ENCODE measurements at regions not wholly inside any gene's neighbourhood (a gene's known extent, or its start where the extent isn't known, plus 50 kb on each side); places are given as distances from the start of the nearest gene placed in this dataset.

GRCh38 chr9:105973951-105974351 lies 279.6 kb downstream of the TMEM38B start:
- Histone ChIP-seq H3K27ac (no peak overlapping the region), H3K36me3 (no peaks in the 10 kb centered on the region), H3K9me3 (no peaks in the 10 kb centered on the region), H3K4me3 (no peak overlapping the region), H3K4me1 (ENCODE audit: control insufficient read depth in 1 of 2, low read depth in 2 of 2) (no peaks in the 10 kb centered on the region), H3K27me3 (replicated peaks; ENCODE audit: insufficient read depth) (no peaks in the 10 kb centered on the region)
- no peak for TF ChIP-seq CTCF (IDR thresholded peaks at IDR 0.05)
- no peak for ATAC-seq (ENCODE audit: insufficient number of reproducible peaks, low FRiP score, low read depth)
- DNase-seq (ENCODE audit: low spot score) = no peak

- no peaks in the 10 kb centered on the region for H3K27me3 ChIP-seq (replicated peaks; ENCODE audit: insufficient read depth)
- TF ChIP-seq CTCF (IDR thresholded peaks at IDR 0.05) = no peak
- H3K27ac ChIP-seq = no peak overlapping the region
- H3K4me1 ChIP-seq (ENCODE audit: control insufficient read depth in 1 of 2, low read depth in 2 of 2) = no peaks in the 10 kb centered on the region
- no peak for ATAC-seq (ENCODE audit: insufficient number of reproducible peaks, low FRiP score, low read depth)
- H3K4me3 ChIP-seq = no peak overlapping the region
- no peaks in the 10 kb centered on the region for H3K9me3 ChIP-seq
- DNase-seq (ENCODE audit: low spot score) = no peak
- H3K36me3 ChIP-seq = no peaks in the 10 kb centered on the region
Observed at GRCh38 chr9:105975886-105976645, 281.7 kb downstream of the TMEM38B start.

GRCh38 chr9:105978336-105978735 lies 284.0 kb downstream of the TMEM38B start:
- H3K4me3 ChIP-seq = no peak overlapping the region
- H3K27me3 ChIP-seq (replicated peaks; ENCODE audit: insufficient read depth) = no peaks in the 10 kb centered on the region
- no peak for TF ChIP-seq CTCF (IDR thresholded peaks at IDR 0.05)
- H3K36me3 ChIP-seq = no peaks in the 10 kb centered on the region
- no peaks in the 10 kb centered on the region for H3K9me3 ChIP-seq
- no peaks in the 10 kb centered on the region for H3K4me1 ChIP-seq (ENCODE audit: control insufficient read depth in 1 of 2, low read depth in 2 of 2)
- DNase-seq (ENCODE audit: low spot score) (no peak), ATAC-seq (ENCODE audit: insufficient number of reproducible peaks, low FRiP score, low read depth) (no peak)
- no peak overlapping the region for H3K27ac ChIP-seq

GRCh38 chr9:105978826-105979225 lies 284.5 kb downstream of the TMEM38B start:
- Histone ChIP-seq H3K4me3 (no peak overlapping the region), H3K36me3 (no peaks in the 10 kb centered on the region), H3K27ac (no peak overlapping the region), H3K4me1 (ENCODE audit: control insufficient read depth in 1 of 2, low read depth in 2 of 2) (no peaks in the 10 kb centered on the region), H3K27me3 (replicated peaks; ENCODE audit: insufficient read depth) (no peaks in the 10 kb centered on the region), H3K9me3 (no peaks in the 10 kb centered on the region)
- ATAC-seq (ENCODE audit: insufficient number of reproducible peaks, low FRiP score, low read depth) (no peak), DNase-seq (ENCODE audit: low spot score) (no peak)
- TF ChIP-seq CTCF (IDR thresholded peaks at IDR 0.05) = no peak

- no peaks in the 10 kb centered on the region for H3K27me3 ChIP-seq (replicated peaks; ENCODE audit: insufficient read depth)
- H3K36me3 ChIP-seq = no peaks in the 10 kb centered on the region
- no peak for DNase-seq (ENCODE audit: low spot score)
- H3K4me1 ChIP-seq (ENCODE audit: control insufficient read depth in 1 of 2, low read depth in 2 of 2) = no peaks in the 10 kb centered on the region
- no peak overlapping the region for H3K27ac ChIP-seq
- H3K4me3 ChIP-seq = no peak overlapping the region
- ATAC-seq (ENCODE audit: insufficient number of reproducible peaks, low FRiP score, low read depth) = no peak
- no peak for TF ChIP-seq CTCF (IDR thresholded peaks at IDR 0.05)
- H3K9me3 ChIP-seq = no peaks in the 10 kb centered on the region
Observed at GRCh38 chr9:105979290-105979689, 284.9 kb downstream of the TMEM38B start.
